PFSK-1 (cell line): ENCODE measurements at regions not wholly inside any gene's neighbourhood (a gene's known extent, or its start where the extent isn't known, plus 50 kb on each side); places are given as distances from the start of the nearest gene placed in this dataset.

Experiments
- FOXP2 ChIP-seq: optimal IDR thresholded peaks from 2 replicates; pipeline ENCODE3; 2011; ENCODE audit warnings: borderline replicate concordance, control low read depth, inconsistent platforms; ENCODE audit not compliant: insufficient read depth; ENCODE audit errors: extremely low read length, extremely low read depth
- POLR2AphosphoS5 ChIP-seq: IDR thresholded peaks from 2 replicates; pipeline ENCODE4 v1.6.1; 2012; ENCODE audit warnings: low read depth, mild to moderate bottlenecking, control low read depth, low read length, moderate library complexity
- REST ChIP-seq, 2 experiments: IDR thresholded peaks; 2 replicates each; pipeline versions ENCODE4 v1.6.1 to v1.8.0; 2011 to 2012; ENCODE audit warnings: low read depth in 2 of 2, low read length in 2 of 2, control low read depth in 1 of 2, inconsistent platforms in 1 of 2, mild to moderate bottlenecking in 1 of 2, moderate library complexity in 1 of 2; ENCODE audit not compliant: insufficient read depth in 1 of 2
- SIN3A ChIP-seq: IDR thresholded peaks from 2 replicates; pipeline ENCODE4 v1.6.1; 2012; ENCODE audit warnings: mild to moderate bottlenecking, low read length, moderate library complexity, borderline replicate concordance; ENCODE audit not compliant: insufficient read depth
- TAF1 ChIP-seq: IDR thresholded peaks from 2 replicates; pipeline ENCODE4 v1.6.1; 2012; ENCODE audit warnings: low read length, control low read depth, borderline replicate concordance; ENCODE audit not compliant: insufficient read depth

DNA sequence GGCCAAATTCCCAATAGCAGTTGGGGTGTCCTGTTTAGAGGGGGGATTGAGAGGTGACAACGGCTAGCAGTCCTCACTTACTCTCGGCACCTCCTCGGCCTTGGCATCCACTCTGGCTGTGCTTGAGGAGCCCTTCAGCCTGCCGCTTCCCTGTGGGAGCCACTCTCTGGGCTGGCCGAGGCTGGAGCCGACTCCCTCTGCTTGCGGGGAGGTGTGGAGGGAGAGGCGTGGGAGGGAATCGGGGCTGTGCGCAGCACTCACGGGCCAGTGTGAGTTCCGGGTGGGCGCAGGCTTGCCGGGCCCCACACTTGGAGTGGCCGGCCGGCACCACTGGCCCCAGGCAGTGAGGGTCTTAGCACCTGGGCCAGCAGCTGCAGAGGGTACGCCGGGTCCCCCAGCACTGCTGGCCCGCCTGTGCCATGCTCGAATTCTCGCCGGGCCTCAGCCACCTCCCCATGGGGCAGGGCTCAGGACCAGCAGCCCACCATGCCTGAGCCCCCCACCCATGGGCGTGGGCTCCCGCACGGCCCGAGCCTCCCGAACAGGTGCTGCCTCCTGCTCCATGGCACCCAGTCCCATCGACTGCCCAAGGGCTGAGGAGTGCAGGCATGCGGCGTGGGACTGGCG is 705.9 kb upstream of the ZNF804A start:
- no peak for TF ChIP-seq POLR2AphosphoS5
- no peak for TF ChIP-seq TAF1

- TF ChIP-seq FOXP2: no peak
- TF ChIP-seq TAF1: no peak
- no peak for TF ChIP-seq SIN3A
- TF ChIP-seq POLR2AphosphoS5: no peak
- TF ChIP-seq REST (IDR thresholded peaks at IDR 0.05; ENCODE audit: insufficient read depth in 1 of 2, low read depth in 2 of 2, low read length in 2 of 2): no peak
Measured at GRCh38 chr2:183898641-183899040, 699.7 kb upstream of the ZNF804A start.

DNA sequence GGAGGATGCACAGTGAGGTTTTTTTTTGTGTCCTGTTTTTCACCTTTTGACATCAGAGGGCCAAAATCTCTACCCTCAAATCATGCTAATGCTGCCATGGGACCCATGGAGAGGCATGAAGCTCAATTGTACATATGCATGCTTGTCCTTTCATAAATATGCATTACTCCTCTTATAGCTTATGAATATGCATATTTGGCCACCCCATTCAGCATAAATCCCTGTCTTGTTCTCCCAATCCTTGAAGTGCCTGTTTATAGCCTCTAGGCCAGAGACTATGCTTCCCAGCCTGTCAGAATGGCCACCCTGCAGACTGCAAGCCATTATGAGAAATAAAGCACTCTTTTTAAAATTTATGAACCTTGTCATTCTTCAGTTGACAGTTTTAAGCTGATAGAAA is 696.4 kb upstream of the ZNF804A start:
- TF ChIP-seq TAF1 (no peak), FOXP2 (no peak), POLR2AphosphoS5 (no peak), REST (IDR thresholded peaks at IDR 0.05; ENCODE audit: insufficient read depth in 1 of 2, low read depth in 2 of 2, low read length in 2 of 2) (no peak), SIN3A (no peak)

- TF ChIP-seq FOXP2 (no peak), SIN3A (no peak), POLR2AphosphoS5 (no peak), TAF1 (no peak), REST (IDR thresholded peaks at IDR 0.05; ENCODE audit: insufficient read depth in 1 of 2, low read depth in 2 of 2, low read length in 2 of 2) (no peak)
Measured at GRCh38 chr2:183903026-183903425, 695.3 kb upstream of the ZNF804A start.

DNA sequence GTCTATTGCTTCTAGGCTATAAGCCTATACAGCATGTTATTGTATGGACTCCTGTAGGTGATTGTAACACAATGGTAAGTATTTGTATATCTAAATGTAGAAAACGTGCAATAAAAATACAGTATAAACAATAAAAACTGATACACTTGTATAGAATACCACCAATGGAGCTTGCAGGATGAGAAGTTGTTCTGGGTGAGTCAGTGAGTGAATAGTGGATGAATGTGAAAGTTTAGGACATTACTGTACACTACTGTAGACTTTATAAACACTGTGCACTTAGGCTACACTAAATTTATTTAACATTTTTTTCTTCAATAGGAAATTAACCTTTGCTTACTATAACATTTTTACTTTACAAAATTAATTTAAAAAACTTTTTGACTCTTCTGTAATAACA is 679.2 kb upstream of the ZNF804A start:
- TF ChIP-seq POLR2AphosphoS5 (no peak), SIN3A (no peak), TAF1 (no peak), REST (IDR thresholded peaks at IDR 0.05; ENCODE audit: insufficient read depth in 1 of 2, low read depth in 2 of 2, low read length in 2 of 2) (no peak), FOXP2 (no peak)
